K562 (cell line): ENCODE measurements at regions not wholly inside any gene's neighbourhood (a gene's known extent, or its start where the extent isn't known, plus 50 kb on each side); places are given as distances from the start of the nearest gene placed in this dataset.

Experiments
- CBX3 ChIP-seq, 2 experiments: IDR thresholded peaks; 1 replicate in 1 of 2; 2 replicates in 1 of 2; pipeline ENCODE4 v1.6.1; 2012; ENCODE audit warnings: inconsistent platforms in 2 of 2, low read length in 2 of 2, borderline replicate concordance in 1 of 2, control low read depth in 1 of 2
- CBX8 ChIP-seq: fragments of 200-600 bp; sonication (generic); IDR thresholded peaks from 2 replicates; pipeline ENCODE4 v1.6.1; 2012; ENCODE audit warnings: borderline replicate concordance, mixed run types, low read depth, mild to moderate bottlenecking, moderate library complexity, mixed read lengths, low read length, control low read depth, inconsistent platforms; ENCODE audit not compliant: poor library complexity, severe bottlenecking; ENCODE audit errors: extremely low read depth
- DNMT1 ChIP-seq: fragments of 450-650 bp; IDR thresholded peaks from 2 replicates; pipeline ENCODE4 v1.6.1; 2016; ENCODE audit warnings: antibody characterized with exemption, mild to moderate bottlenecking
- ESRRA ChIP-seq: fragments of 450-650 bp; IDR thresholded peaks from 2 replicates; pipeline ENCODE4 v1.6.1; 2014; ENCODE audit warnings: low read depth, mild to moderate bottlenecking, moderate library complexity, borderline replicate concordance
- HNRNPH1 ChIP-seq: fragments of 200-400 bp; formaldehyde crosslinking; optimal IDR thresholded peaks from 2 replicates; pipeline ENCODE3; 2017; ENCODE audit warnings: low read depth, mild to moderate bottlenecking, low read length, moderate library complexity
- MCM7 ChIP-seq, 2 experiments: fragments of 450-650 bp; IDR thresholded peaks; 2 replicates each; pipeline ENCODE4 v1.6.1; 2016 to 2018
- NCOA2 ChIP-seq, 2 experiments: fragments of 450-650 bp; IDR thresholded peaks; 2 replicates each; pipeline ENCODE4 v1.6.1; 2018; ENCODE audit warnings: mild to moderate bottlenecking in 2 of 2, moderate library complexity in 1 of 2; ENCODE audit not compliant: partially characterized antibody in 2 of 2
- NFE2 ChIP-seq: IDR thresholded peaks from 2 replicates; pipeline ENCODE4 v1.6.1; 2014; ENCODE audit warnings: antibody characterized with exemption, low read depth
- PHF21A ChIP-seq: fragments of 450-650 bp; IDR thresholded peaks from 2 replicates; pipeline ENCODE4 v1.6.1; 2017; ENCODE audit warnings: low read depth, borderline replicate concordance
- ZNF140 ChIP-seq: fragments of 250-450 bp; sonication (Bioruptor Pico); IDR thresholded peaks from 2 replicates; pipeline ENCODE4 v1.8.0; 2021; ENCODE audit warnings: moderate library complexity, mild to moderate bottlenecking, inconsistent platforms
- TF ChIP-seq, protein P1 (sequence below), 2 experiments: fragments of 450-650 bp; IDR thresholded peaks; 2 replicates each; pipeline ENCODE4 v1.6.1; 2018; ENCODE audit warnings: mild to moderate bottlenecking in 2 of 2, low read depth in 1 of 2; ENCODE audit not compliant: partially characterized antibody in 2 of 2
- TF ChIP-seq, protein P2 (sequence below), 3 experiments: fragments of 200-800 bp in 1 of 3; sonication (Bioruptor generic) in 1 of 3; sonication (generic) in 1 of 3; formaldehyde crosslinking in 1 of 3; IDR thresholded peaks; 2 replicates each; pipeline versions ENCODE4 v1.6.1 to v1.8.0; 2016 to 2022; ENCODE audit warnings: mild to moderate bottlenecking in 2 of 3, missing compliant biosample characterization in 2 of 3, missing genetic modification characterization in 2 of 3, missing genetic modification reagents in 1 of 3
- TF ChIP-seq, protein P3 (sequence below): fragments of 250-450 bp; sonication (Bioruptor Pico); IDR thresholded peaks from 2 replicates; pipeline ENCODE4 v1.5.0; 2022; ENCODE audit warnings: mild to moderate bottlenecking

DNA sequence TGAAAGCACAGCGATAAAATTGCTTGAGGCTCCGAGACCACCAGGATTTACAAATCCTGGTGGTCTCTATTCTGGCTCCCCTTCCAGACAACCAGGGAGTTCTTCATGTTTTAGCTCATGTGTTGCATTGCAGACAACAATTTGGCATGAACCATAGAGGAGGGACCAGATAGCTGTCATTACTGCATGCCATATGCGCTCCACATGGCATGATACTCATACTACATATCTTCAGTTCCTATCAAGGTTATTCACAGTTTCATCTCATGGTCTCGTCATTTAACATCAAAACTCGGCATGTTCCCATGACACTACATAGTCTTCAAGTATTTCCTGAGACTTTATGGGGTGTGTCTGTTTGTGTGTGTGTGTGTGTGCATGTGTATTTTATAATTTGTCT is 220.3 kb downstream of the OR13H1 start (continued):
- TF ChIP-seq, protein P1, sequence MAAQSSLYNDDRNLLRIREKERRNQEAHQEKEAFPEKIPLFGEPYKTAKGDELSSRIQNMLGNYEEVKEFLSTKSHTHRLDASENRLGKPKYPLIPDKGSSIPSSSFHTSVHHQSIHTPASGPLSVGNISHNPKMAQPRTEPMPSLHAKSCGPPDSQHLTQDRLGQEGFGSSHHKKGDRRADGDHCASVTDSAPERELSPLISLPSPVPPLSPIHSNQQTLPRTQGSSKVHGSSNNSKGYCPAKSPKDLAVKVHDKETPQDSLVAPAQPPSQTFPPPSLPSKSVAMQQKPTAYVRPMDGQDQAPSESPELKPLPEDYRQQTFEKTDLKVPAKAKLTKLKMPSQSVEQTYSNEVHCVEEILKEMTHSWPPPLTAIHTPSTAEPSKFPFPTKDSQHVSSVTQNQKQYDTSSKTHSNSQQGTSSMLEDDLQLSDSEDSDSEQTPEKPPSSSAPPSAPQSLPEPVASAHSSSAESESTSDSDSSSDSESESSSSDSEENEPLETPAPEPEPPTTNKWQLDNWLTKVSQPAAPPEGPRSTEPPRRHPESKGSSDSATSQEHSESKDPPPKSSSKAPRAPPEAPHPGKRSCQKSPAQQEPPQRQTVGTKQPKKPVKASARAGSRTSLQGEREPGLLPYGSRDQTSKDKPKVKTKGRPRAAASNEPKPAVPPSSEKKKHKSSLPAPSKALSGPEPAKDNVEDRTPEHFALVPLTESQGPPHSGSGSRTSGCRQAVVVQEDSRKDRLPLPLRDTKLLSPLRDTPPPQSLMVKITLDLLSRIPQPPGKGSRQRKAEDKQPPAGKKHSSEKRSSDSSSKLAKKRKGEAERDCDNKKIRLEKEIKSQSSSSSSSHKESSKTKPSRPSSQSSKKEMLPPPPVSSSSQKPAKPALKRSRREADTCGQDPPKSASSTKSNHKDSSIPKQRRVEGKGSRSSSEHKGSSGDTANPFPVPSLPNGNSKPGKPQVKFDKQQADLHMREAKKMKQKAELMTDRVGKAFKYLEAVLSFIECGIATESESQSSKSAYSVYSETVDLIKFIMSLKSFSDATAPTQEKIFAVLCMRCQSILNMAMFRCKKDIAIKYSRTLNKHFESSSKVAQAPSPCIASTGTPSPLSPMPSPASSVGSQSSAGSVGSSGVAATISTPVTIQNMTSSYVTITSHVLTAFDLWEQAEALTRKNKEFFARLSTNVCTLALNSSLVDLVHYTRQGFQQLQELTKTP (IDR thresholded peaks at IDR 0.05; ENCODE audit: low read depth in 1 of 2, partially characterized antibody in 2 of 2): no peak
- TF ChIP-seq, protein P2, sequence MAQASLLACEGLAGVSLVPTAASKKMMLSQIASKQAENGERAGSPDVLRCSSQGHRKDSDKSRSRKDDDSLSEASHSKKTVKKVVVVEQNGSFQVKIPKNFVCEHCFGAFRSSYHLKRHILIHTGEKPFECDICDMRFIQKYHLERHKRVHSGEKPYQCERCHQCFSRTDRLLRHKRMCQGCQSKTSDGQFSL (CRISPR knock-in tag; IDR thresholded peaks at IDR 0.05): no peak
- TF ChIP-seq, protein P2 (tag; IDR thresholded peaks at IDR 0.05): no peak
- no peak for TF ChIP-seq PHF21A
- TF ChIP-seq MCM7 (IDR thresholded peaks at IDR 0.05): no peak
- TF ChIP-seq DNMT1: no peak
- TF ChIP-seq, protein P3, sequence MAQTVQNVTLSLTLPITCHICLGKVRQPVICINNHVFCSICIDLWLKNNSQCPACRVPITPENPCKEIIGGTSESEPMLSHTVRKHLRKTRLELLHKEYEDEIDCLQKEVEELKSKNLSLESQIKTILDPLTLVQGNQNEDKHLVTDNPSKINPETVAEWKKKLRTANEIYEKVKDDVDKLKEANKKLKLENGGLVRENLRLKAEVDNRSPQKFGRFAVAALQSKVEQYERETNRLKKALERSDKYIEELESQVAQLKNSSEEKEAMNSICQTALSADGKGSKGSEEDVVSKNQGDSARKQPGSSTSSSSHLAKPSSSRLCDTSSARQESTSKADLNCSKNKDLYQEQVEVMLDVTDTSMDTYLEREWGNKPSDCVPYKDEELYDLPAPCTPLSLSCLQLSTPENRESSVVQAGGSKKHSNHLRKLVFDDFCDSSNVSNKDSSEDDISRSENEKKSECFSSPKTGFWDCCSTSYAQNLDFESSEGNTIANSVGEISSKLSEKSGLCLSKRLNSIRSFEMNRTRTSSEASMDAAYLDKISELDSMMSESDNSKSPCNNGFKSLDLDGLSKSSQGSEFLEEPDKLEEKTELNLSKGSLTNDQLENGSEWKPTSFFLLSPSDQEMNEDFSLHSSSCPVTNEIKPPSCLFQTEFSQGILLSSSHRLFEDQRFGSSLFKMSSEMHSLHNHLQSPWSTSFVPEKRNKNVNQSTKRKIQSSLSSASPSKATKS: no peak
- TF ChIP-seq CBX3 (IDR thresholded peaks at IDR 0.05; ENCODE audit: borderline replicate concordance in 1 of 2, low read length in 2 of 2): no peak
- no peak for TF ChIP-seq NCOA2 (IDR thresholded peaks at IDR 0.05; ENCODE audit: partially characterized antibody in 2 of 2)
- TF ChIP-seq HNRNPH1: no peak
- no peak for TF ChIP-seq ZNF140 (CRISPR knock-in tag)
- no peak for TF ChIP-seq CBX8
- no peak for TF ChIP-seq NFE2
- TF ChIP-seq ESRRA: no peak
